GM12878 (cell line): ENCODE measurements at regions not wholly inside any gene's neighbourhood (a gene's known extent, or its start where the extent isn't known, plus 50 kb on each side); places are given as distances from the start of the nearest gene placed in this dataset.

Experiments
- ATAC-seq: fragments of 200-7000 bp; cut with Tn5 transposase; 3 replicates; pipeline ENCODE4 v1.9.1; 2020; ENCODE audit warnings: mild to moderate bottlenecking, moderate library complexity
- BruUV-seq: library from RNA; stranded (reverse); fragments of 400-500 nt; replicated peaks from 2 replicates; lab custom pipeline; 2021; lab: Mats Ljungman, UMichigan
- CTCF ChIA-PET: fragments of 300-600 bp; sonication (Branson Sonifier 250); formaldehyde crosslinking; extraction: SDS; loops from one replicate; lab custom pipeline; 2021; ENCODE audit warnings: inconsistent platforms; lab: Yijun Ruan, JAX
- POLR2A ChIA-PET: fragments of 350-600 bp; formaldehyde crosslinking; extraction: SDS; loops from one replicate; lab custom pipeline; 2021; ENCODE audit warnings: inconsistent platforms; lab: Charles Lee
- RAD21 ChIA-PET: fragments of 300-600 bp; sonication (Branson Sonifier 250); formaldehyde crosslinking; loops from one replicate; lab custom pipeline; 2023; ENCODE audit warnings: antibody characterized with exemption; ENCODE audit not compliant: unreplicated experiment; lab: Charles Lee
- SMC1A ChIA-PET: fragments of 300-600 bp; sonication (Branson Sonifier 250); formaldehyde crosslinking; loops from one replicate; lab custom pipeline; 2023; ENCODE audit not compliant: unreplicated experiment, uncharacterized antibody; lab: Charles Lee
- DNase-seq: peaks from one replicate; pipeline ENCODE4 v3.0.0-alpha.2; 2011; ENCODE audit warnings: low read depth, low spot score
- FAIRE-seq: peaks from 3 replicates; lab custom pipeline; 2011; peaks lifted over from hg19 to GRCh38; lab: Jason Lieb, UNC
- H2AFZ ChIP-seq: 2 replicates; pipeline ENCODE4 v1.6.0; 2011; ENCODE audit warnings: low read depth, low read length, control low read depth; ENCODE audit not compliant: control insufficient read depth
- H3K27ac ChIP-seq: 2 replicates; pipeline ENCODE4 v1.5.1; 2011; ENCODE audit warnings: control low read depth; ENCODE audit not compliant: control insufficient read depth, insufficient read depth
- H3K27me3 ChIP-seq, 2 experiments: replicated peaks in 1 of 2; 2 replicates each; pipeline versions ENCODE4 v1.6.0 to v1.6.1; 2011; ENCODE audit warnings: low read length in 1 of 2; ENCODE audit not compliant: control insufficient read depth in 2 of 2, insufficient read depth in 2 of 2
- H3K36me3 ChIP-seq, 2 experiments: 2 replicates each; pipeline ENCODE4 v1.5.1; 2011; ENCODE audit warnings: low read length in 1 of 2; ENCODE audit not compliant: control insufficient read depth in 2 of 2, insufficient read depth in 2 of 2
- H3K4me1 ChIP-seq: 2 replicates; pipeline ENCODE4 v1.6.1; 2011; ENCODE audit warnings: mild to moderate bottlenecking, low read length, moderate library complexity, mixed read lengths; ENCODE audit not compliant: control insufficient read depth, insufficient read depth
- H3K4me2 ChIP-seq: 2 replicates; pipeline ENCODE4 v1.6.0; 2011; ENCODE audit warnings: control low read depth; ENCODE audit not compliant: control insufficient read depth, insufficient read depth
- H3K4me3 ChIP-seq: fragments of 200-600 bp; sonication (generic); 2 replicates; pipeline ENCODE4 v1.5.1; 2016
- H3K79me2 ChIP-seq: 2 replicates; pipeline ENCODE4 v1.6.0; 2011; ENCODE audit warnings: low read length; ENCODE audit not compliant: control insufficient read depth, insufficient read depth
- H3K9ac ChIP-seq: 2 replicates; pipeline ENCODE4 v1.8.0; 2011; ENCODE audit warnings: low read length, control low read depth, mixed read lengths; ENCODE audit not compliant: control insufficient read depth, insufficient read depth
- H3K9me3 ChIP-seq: replicated peaks from 3 replicates; pipeline ENCODE4 v1.5.1; 2011; ENCODE audit warnings: mild to moderate bottlenecking, low read length; ENCODE audit not compliant: control insufficient read depth, insufficient read depth
- H4K20me1 ChIP-seq: 2 replicates; pipeline ENCODE4 v1.6.0; 2011; ENCODE audit not compliant: control insufficient read depth, insufficient read depth
- CBFB ChIP-seq: IDR thresholded peaks from 2 replicates; pipeline ENCODE4 v1.6.1; 2016; ENCODE audit warnings: antibody characterized with exemption, low read depth
- EP300 ChIP-seq, 2 experiments: fragments of 150-350 bp in 1 of 2; IDR thresholded peaks; 2 replicates each; pipeline ENCODE4 v1.6.1; 2011 to 2012; ENCODE audit warnings: low read depth in 2 of 2, low read length in 2 of 2, borderline replicate concordance in 1 of 2, improper control_type of control experiment in 1 of 2, inconsistent platforms in 1 of 2; ENCODE audit not compliant: control insufficient read depth in 1 of 2
- HCFC1 ChIP-seq: fragments of 150-350 bp; IDR thresholded peaks from 2 replicates; pipeline ENCODE4 v1.6.1; 2014; ENCODE audit warnings: low read length
- JUNB ChIP-seq: IDR thresholded peaks from 2 replicates; pipeline ENCODE4 v1.6.1; 2016; ENCODE audit warnings: antibody characterized with exemption, mild to moderate bottlenecking
- MEF2B ChIP-seq: fragments of 450-650 bp; IDR thresholded peaks from 2 replicates; pipeline ENCODE4 v1.6.1; 2018; ENCODE audit warnings: mild to moderate bottlenecking, moderate library complexity; ENCODE audit not compliant: partially characterized antibody, poor library complexity, severe bottlenecking
- MYB ChIP-seq: fragments of 150-350 bp; IDR thresholded peaks from 2 replicates; pipeline ENCODE4 v1.6.1; 2014; ENCODE audit warnings: mild to moderate bottlenecking, low read depth, low read length, borderline replicate concordance
- NBN ChIP-seq: fragments of 450-650 bp; IDR thresholded peaks from 2 replicates; pipeline ENCODE4 v1.6.1; 2016
- POLR2AphosphoS2 ChIP-seq: IDR thresholded peaks from 2 replicates; pipeline ENCODE4 v1.6.1; 2011; ENCODE audit warnings: low read depth, mild to moderate bottlenecking, low read length, improper control_type of control experiment, moderate library complexity
- RAD21 ChIP-seq: IDR thresholded peaks from 2 replicates; pipeline ENCODE4 v1.6.1; 2011; ENCODE audit warnings: mild to moderate bottlenecking, low read depth, low read length, moderate library complexity; ENCODE audit not compliant: insufficient read depth
- RCOR1 ChIP-seq: conservative IDR thresholded peaks from 2 replicates; pipeline ENCODE4 v1.6.1; 2012; ENCODE audit warnings: low read depth, low read length, improper control_type of control experiment
- RUNX3 ChIP-seq: IDR thresholded peaks from 2 replicates; pipeline ENCODE4 v1.6.1; 2012; ENCODE audit warnings: low read length, inconsistent platforms
- SIN3A ChIP-seq: IDR thresholded peaks from 2 replicates; pipeline ENCODE4 v1.6.1; 2012; ENCODE audit warnings: low read depth, low read length, improper control_type of control experiment
- SMAD1 ChIP-seq: fragments of 450-650 bp; IDR thresholded peaks from 2 replicates; pipeline ENCODE4 v1.6.1; 2018; ENCODE audit warnings: mild to moderate bottlenecking, low read depth; ENCODE audit not compliant: partially characterized antibody
- SPI1 ChIP-seq: IDR thresholded peaks from 2 replicates; pipeline ENCODE4 v1.6.1; 2011; ENCODE audit warnings: low read depth, mild to moderate bottlenecking, low read length, moderate library complexity, borderline replicate concordance; ENCODE audit not compliant: insufficient read depth
- STAT3 ChIP-seq: IDR thresholded peaks from 2 replicates; pipeline ENCODE4 v1.6.1; 2011; ENCODE audit warnings: low read depth, low read length, improper control_type of control experiment
- YY1 ChIP-seq: IDR thresholded peaks from 2 replicates; pipeline ENCODE4 v1.6.1; 2011; ENCODE audit warnings: low read depth, mild to moderate bottlenecking, low read length
- WGBS: methylation state at CpG from one replicate; pipeline ENCODE4 v1.1.6; 2016; ENCODE audit warnings: low lambda C conversion rate; ENCODE audit not compliant: insufficient replicate concordance, insufficient coverage; ENCODE audit errors: missing lambda C conversion rate; 5-methylcytosine and 5-hydroxymethylcytosine counted together
- in situ Hi-C: fragments of 300-500 bp; cut with MboI; formaldehyde crosslinking; loops from 9 replicates; pipeline ENCODE4 v1.14.3; 2018; ENCODE audit warnings: mixed read lengths
- intact Hi-C: fragments of 100-400 bp; cut with micrococcal nuclease; formaldehyde crosslinking; loops from one replicate; pipeline ENCODE4 v1.14.2; 2022; ENCODE audit not compliant: unreplicated experiment
- TF ChIP-seq, protein P1 (sequence below), 3 experiments: IDR thresholded peaks in 2 of 3; conservative IDR thresholded peaks in 1 of 3; 2 replicates each; pipeline ENCODE4 v1.5.1; 2011; ENCODE audit warnings: low read depth in 3 of 3, low read length in 3 of 3, mild to moderate bottlenecking in 3 of 3, control low read depth in 2 of 3, moderate library complexity in 2 of 3, inconsistent platforms in 1 of 3, mixed read lengths in 1 of 3; ENCODE audit not compliant: control insufficient read depth in 2 of 3, insufficient read depth in 1 of 3; ENCODE audit errors: extremely low read depth in 1 of 3
- TF ChIP-seq, protein P2 (sequence below): fragments of 450-650 bp; IDR thresholded peaks from 2 replicates; pipeline ENCODE4 v1.6.1; 2018; ENCODE audit warnings: borderline replicate concordance, mild to moderate bottlenecking; ENCODE audit not compliant: partially characterized antibody

DNA sequence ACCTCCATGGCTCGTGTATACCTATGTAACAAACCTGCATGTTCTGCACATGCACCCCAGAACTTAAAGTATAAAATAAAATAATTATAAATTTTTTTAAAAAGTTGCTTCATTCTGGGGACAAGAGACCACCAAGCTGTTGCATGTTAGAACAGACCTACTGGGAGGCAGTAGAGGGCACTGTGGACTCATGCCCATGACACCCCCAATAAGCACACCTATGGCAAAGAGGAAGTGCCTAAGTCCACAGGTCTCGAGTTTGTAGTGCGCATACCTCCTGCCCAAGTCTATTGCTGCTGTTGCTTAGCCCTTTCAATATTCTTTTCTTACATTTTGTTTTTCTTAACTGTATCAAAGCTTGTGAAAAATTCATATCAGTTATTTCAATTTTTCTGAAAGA lies 267.9 kb upstream of the THBS1 start (continued):
- TF ChIP-seq EP300 (IDR thresholded peaks at IDR 0.05; ENCODE audit: borderline replicate concordance in 1 of 2, control insufficient read depth in 1 of 2, low read depth in 2 of 2, low read length in 2 of 2): no peak
- peak; percentile 47 for TF ChIP-seq RAD21
- TF ChIP-seq, protein P1, sequence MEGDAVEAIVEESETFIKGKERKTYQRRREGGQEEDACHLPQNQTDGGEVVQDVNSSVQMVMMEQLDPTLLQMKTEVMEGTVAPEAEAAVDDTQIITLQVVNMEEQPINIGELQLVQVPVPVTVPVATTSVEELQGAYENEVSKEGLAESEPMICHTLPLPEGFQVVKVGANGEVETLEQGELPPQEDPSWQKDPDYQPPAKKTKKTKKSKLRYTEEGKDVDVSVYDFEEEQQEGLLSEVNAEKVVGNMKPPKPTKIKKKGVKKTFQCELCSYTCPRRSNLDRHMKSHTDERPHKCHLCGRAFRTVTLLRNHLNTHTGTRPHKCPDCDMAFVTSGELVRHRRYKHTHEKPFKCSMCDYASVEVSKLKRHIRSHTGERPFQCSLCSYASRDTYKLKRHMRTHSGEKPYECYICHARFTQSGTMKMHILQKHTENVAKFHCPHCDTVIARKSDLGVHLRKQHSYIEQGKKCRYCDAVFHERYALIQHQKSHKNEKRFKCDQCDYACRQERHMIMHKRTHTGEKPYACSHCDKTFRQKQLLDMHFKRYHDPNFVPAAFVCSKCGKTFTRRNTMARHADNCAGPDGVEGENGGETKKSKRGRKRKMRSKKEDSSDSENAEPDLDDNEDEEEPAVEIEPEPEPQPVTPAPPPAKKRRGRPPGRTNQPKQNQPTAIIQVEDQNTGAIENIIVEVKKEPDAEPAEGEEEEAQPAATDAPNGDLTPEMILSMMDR (IDR thresholded peaks at IDR 0.05 in 2 of 3, conservative IDR thresholded peaks at IDR 0.05 in 1 of 3; ENCODE audit: control insufficient read depth in 2 of 3, extremely low read depth in 1 of 3, insufficient read depth in 1 of 3, low read depth in 3 of 3, low read length in 3 of 3): peak; percentile 13 to 27 (median 27); a peak in 3 of 6 replicates
- TF ChIP-seq YY1: no peak
- no peak for TF ChIP-seq JUNB
- TF ChIP-seq SMAD1: no peak
- TF ChIP-seq CBFB: no peak
- no peak for TF ChIP-seq RCOR1
- no peak for TF ChIP-seq SIN3A
- TF ChIP-seq POLR2AphosphoS2: no peak

DNA sequence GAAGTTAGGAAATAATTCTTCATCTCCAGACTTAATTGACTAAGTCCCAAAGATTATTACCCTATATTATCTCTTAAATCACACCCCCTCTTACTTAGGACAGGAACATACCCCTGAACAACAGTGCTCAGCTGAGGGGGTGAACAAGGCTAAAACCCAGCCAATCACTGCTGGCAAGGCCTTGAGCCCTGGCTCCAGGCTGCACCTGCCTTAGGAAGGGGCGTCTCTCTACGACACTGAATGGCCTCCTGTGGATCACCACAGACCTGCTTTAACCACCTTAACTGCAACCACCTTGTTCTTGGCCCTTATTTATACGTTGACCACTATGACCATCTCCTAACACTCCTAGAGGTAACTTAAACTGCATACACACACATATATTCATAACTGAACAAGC lies 267.4 kb upstream of the THBS1 start:
- Histone ChIP-seq H3K4me1 (no peaks in the 10 kb centered on the region), H4K20me1 (no peaks in the 10 kb centered on the region), H3K9me3 (no peaks in the 10 kb centered on the region; the same call in 2 of the 3 replicates), H3K27ac (no peak overlapping the region), H3K27me3 (no peaks in the 10 kb centered on the region), H3K4me2 (no peak overlapping the region), H3K79me2 (no peaks in the 10 kb centered on the region), H3K9ac (no peak overlapping the region), H3K36me3 (no peaks in the 10 kb centered on the region), H3K4me3 (no peak overlapping the region), H2AFZ (no peak overlapping the region)
- DNase-seq (no peak), FAIRE-seq (no peak), ATAC-seq (no peak)
- BruUV-seq: no TSS peak
- intact Hi-C loops (loop anchor here (2.0 to 10.0 kb wide), 2 partner anchors 61 to 267 kb away; partner anchors contain the start of gene THBS1), in situ Hi-C loops (no loop called here)
- 0% methylated on average over 3 of the region's 3 CpGs for WGBS
- ChIA-PET SMC1A (interaction anchor here (0.9 to 1.0 kb wide), 2 partner anchors 265 to 267 kb away, joined by 3 read pairs; no protein-coding TSS in a partner anchor), CTCF (interaction anchor here (0.7 to 1.5 kb wide), 4 partner anchors 10 to 442 kb away, joined by 3 to 8 read pairs (median 3); no protein-coding TSS in a partner anchor), RAD21 (no interaction called here), POLR2A (no interaction called here)
- TF ChIP-seq HCFC1 (no peak), RUNX3 (no peak), NBN (no peak), STAT3 (no peak), SPI1 (no peak), MEF2B (no peak), MYB (no peak)
- TF ChIP-seq, protein P2, sequence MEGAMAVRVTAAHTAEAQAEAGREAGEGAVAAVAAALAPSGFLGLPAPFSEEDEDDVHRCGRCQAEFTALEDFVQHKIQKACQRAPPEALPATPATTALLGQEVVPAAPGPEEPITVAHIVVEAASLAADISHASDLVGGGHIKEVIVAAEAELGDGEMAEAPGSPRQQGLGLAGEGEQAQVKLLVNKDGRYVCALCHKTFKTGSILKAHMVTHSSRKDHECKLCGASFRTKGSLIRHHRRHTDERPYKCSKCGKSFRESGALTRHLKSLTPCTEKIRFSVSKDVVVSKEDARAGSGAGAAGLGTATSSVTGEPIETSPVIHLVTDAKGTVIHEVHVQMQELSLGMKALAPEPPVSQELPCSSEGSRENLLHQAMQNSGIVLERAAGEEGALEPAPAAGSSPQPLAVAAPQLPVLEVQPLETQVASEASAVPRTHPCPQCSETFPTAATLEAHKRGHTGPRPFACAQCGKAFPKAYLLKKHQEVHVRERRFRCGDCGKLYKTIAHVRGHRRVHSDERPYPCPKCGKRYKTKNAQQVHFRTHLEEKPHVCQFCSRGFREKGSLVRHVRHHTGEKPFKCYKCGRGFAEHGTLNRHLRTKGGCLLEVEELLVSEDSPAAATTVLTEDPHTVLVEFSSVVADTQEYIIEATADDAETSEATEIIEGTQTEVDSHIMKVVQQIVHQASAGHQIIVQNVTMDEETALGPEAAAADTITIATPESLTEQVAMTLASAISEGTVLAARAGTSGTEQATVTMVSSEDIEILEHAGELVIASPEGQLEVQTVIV: no peak
